Thymus (tissue), 11 donors: ENCODE measurements at regions not wholly inside any gene's neighbourhood (a gene's known extent, or its start where the extent isn't known, plus 50 kb on each side); places are given as distances from the start of the nearest gene placed in this dataset.

Experiments used
- DNase-seq, 9 donors: peaks; one replicate each; pipeline ENCODE4 v3.0.0-alpha.2; 2013; ENCODE audit warnings: low spot score in 9 of 9, low read depth in 6 of 9, missing footprints in 1 of 9
- H3K27ac ChIP-seq, 2 donors: one replicate each; pipeline ENCODE4 v1.5.1; 2013; ENCODE audit warnings: control low read depth in 1 of 2, low read depth in 1 of 2, low read length in 1 of 2, mild to moderate bottlenecking in 1 of 2, moderate library complexity in 1 of 2
- H3K27me3 ChIP-seq, 2 donors: one replicate each; pipeline ENCODE4 v1.5.1; 2013; ENCODE audit warnings: low read length in 1 of 2; ENCODE audit not compliant: control insufficient read depth in 2 of 2, insufficient read depth in 1 of 2
- H3K36me3 ChIP-seq, 2 donors: one replicate each; pipeline ENCODE4 v1.5.1; 2013; ENCODE audit warnings: low read length in 1 of 2, mild to moderate bottlenecking in 1 of 2, moderate library complexity in 1 of 2; ENCODE audit not compliant: control insufficient read depth in 2 of 2, insufficient read depth in 2 of 2
- H3K4me1 ChIP-seq, 2 donors: one replicate each; pipeline ENCODE4 v1.5.1; 2013; ENCODE audit warnings: low read length in 2 of 2; ENCODE audit not compliant: control insufficient read depth in 2 of 2, insufficient read depth in 2 of 2
- H3K4me3 ChIP-seq, 2 donors: one replicate each; pipeline ENCODE4 v1.5.1; 2013; ENCODE audit warnings: low read length in 2 of 2, control low read depth in 1 of 2, mild to moderate bottlenecking in 1 of 2
- H3K9me3 ChIP-seq, 2 donors: one replicate each; pipeline ENCODE4 v1.5.1; 2013; ENCODE audit warnings: low read length in 1 of 2, mild to moderate bottlenecking in 1 of 2; ENCODE audit not compliant: control insufficient read depth in 2 of 2, insufficient read depth in 1 of 2
- WGBS: extraction: QIAGEN DNeasy Blood & Tissue Kit; methylation state at CpG from one replicate; pipeline ENCODE4 v1.1.7; 2013; 5-methylcytosine and 5-hydroxymethylcytosine counted together
- donor health status: healthy.

DNA sequence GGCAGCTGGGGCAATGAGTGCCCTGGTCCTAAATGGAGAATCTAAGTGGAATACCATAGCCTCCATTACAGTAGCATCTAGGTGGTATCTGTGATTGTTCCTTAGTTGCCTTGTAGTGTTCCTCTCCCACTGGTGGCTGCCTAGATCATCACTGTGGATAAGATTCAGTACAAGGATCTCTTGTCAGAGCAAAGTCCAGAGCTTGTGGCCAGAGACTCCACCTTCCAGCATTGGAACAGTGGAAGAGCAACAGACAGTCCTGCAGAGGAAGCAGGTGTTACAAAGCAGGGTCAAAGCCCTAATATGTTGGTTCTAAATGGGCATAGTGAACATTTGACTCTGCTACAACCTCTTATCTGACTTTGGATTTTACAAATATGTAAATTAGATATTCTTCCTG lies 194.1 kb upstream of the GRIK2 start:
- no peak for DNase-seq
- Histone ChIP-seq H3K4me1 (no peaks in the 10 kb centered on the region), H3K4me3 (no peak overlapping the region), H3K9me3 (no peaks in the 10 kb centered on the region), H3K27ac (no peak overlapping the region), H3K36me3 (no peaks in the 10 kb centered on the region), H3K27me3 (no peaks in the 10 kb centered on the region)

DNA sequence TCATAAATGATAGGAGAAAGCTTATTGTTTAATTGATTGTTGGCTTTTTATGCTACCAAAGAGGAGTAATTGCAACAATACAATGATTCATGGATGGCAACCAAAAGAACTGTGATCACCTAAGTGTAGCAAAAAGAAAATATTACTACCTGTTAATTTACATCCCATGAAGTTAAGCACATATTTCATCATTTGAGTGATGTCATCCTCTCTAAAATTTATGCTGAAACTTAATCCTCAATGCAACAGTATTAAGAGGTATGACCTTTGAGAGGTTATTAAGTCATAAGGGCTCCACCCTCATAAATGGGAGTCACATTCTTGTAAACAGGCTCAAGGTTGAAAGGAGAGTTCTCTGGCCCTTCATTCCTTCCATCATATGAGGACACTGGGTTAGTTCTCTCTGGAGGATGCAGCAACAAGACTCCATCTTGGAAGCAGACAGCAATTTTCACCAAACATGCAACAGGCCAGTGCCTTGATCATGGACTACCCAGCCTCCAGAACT lies 190.6 kb upstream of the GRIK2 start:
- Histone ChIP-seq H3K27me3 (no peaks in the 10 kb centered on the region), H3K27ac (no peak overlapping the region), H3K4me3 (no peak overlapping the region), H3K4me1 (no peaks in the 10 kb centered on the region), H3K9me3 (no peaks in the 10 kb centered on the region), H3K36me3 (no peaks in the 10 kb centered on the region)
- DNase-seq = no peak

DNA sequence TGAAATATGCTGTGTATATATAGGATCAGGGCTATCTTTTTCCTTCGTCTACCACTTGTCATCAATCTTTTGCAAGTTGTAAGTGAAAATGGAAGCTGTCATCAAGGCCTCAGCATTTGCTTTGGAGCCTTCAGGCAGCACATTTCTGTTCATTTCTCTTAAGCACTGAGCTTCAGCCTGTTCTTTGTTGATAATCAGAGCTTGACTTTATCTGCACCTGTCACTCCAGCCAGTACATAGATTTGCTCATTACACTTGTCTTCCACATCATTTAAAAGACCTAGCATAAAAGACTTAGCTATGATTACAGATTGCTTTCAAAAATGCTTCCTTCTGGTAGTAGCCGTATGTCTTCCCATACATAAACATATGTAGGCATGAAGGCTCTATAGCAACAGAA lies 189.8 kb upstream of the GRIK2 start:
- H3K27me3 ChIP-seq = no peaks in the 10 kb centered on the region
- no peak overlapping the region for H3K27ac ChIP-seq
- H3K4me3 ChIP-seq = no peak overlapping the region
- no peaks in the 10 kb centered on the region for H3K36me3 ChIP-seq
- no peak for DNase-seq
- whole genome bisulfite sequencing = 88% methylated on average over 2 of the region's 2 CpGs
- H3K9me3 ChIP-seq = no peaks in the 10 kb centered on the region
- H3K4me1 ChIP-seq = no peaks in the 10 kb centered on the region

DNA sequence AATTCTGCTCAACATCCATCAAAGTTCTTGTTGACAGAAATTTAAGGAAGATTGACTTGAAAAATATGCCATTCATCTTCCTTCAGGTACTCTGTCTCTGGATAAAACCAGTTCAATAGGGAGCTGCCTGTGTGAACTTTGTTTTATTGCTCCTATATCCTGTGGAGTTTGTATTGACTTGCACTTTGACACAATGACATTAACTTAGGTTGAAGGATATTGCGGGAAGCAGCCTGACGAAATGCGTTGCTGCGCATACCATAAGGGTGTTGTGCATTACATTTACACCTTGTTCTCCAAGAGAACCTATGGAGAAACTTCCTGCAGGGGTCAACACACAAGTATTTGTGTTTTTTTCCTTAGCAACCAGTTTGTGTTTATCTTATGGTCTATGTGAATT lies 185.4 kb upstream of the GRIK2 start:
- no peaks in the 10 kb centered on the region for H3K9me3 ChIP-seq
- DNase-seq = no peak
- no peak overlapping the region for H3K27ac ChIP-seq
- H3K4me3 ChIP-seq = no peak overlapping the region
- WGBS = 47% methylated on average over 4 of the region's 4 CpGs
- no peaks in the 10 kb centered on the region for H3K27me3 ChIP-seq
- no peaks in the 10 kb centered on the region for H3K4me1 ChIP-seq
- no peaks in the 10 kb centered on the region for H3K36me3 ChIP-seq

DNA sequence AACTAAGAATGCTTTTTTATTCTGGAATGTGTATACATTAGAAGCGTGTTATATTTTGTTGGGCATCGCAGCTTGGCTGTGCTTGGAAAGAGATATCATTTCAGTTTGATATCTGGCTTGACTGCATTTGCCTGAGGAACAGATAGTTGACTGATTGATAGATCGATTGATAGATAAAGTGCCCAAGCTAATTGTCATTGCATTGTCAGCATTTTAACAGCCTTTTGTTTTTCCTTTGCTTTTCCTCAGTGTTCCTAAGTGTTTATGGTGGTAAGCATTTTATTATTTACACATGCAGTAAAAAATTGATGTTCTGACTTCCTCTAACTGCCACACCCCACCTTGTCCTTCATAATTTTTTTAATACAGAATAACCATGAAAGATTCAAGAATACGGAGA lies 180.9 kb upstream of the GRIK2 start:
- Histone ChIP-seq H3K27me3 (no peaks in the 10 kb centered on the region), H3K9me3 (no peaks in the 10 kb centered on the region), H3K36me3 (no peaks in the 10 kb centered on the region), H3K4me3 (no peak overlapping the region), H3K27ac (no peak overlapping the region), H3K4me1 (no peaks in the 10 kb centered on the region)
- DNase-seq = no peak
- whole genome bisulfite sequencing = 94% methylated on average over 4 of the region's 4 CpGs

DNA sequence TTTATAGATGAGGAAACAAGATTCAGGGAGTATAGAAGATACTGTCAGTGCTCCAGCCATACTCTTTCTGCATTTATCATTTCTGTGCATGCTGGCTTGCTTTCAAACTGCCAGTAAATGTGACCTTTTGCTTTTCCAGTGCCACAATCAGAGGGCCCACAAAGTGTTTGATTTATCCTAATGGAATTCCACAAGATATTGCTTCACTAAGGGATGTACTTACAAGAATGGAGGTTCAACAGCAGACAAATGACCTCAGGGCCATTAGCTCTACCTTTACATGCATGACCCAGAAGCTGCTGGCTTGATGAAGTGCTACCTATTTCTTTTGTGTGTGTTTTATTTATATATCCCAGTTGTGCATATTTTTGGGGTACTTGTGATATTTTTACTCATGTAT lies 171.5 kb upstream of the GRIK2 start:
- Histone ChIP-seq H3K36me3 (no peaks in the 10 kb centered on the region), H3K4me3 (no peak overlapping the region), H3K27ac (no peak overlapping the region), H3K9me3 (peaks cover 0 to 5% of the 10 kb centered on the region in 2 donors), H3K27me3 (no peaks in the 10 kb centered on the region), H3K4me1 (no peaks in the 10 kb centered on the region)
- DNase-seq = no peak

DNA sequence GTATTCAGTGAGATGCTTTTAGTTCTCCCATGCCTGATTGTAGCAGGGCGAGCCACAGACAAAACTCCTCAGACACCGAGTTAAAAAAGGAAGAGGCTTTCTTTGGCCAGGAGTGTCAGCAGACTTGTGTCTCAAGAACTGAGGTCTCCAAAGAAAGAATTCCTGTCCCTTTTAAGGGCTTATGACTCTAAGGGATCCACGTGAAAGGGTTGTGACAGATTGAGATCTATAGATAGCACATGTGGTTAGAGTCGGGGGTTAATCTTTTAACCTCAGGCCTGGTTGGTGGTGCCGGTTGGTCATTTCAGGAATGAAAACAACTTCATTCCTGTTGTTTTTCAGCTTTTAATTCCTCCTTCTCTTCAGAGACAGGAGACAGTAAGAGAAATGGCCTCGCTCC lies 168.8 kb upstream of the GRIK2 start:
- H3K36me3 ChIP-seq = no peaks in the 10 kb centered on the region
- no peak for DNase-seq
- no peaks in the 10 kb centered on the region for H3K4me1 ChIP-seq
- H3K27ac ChIP-seq = no peak overlapping the region
- WGBS = 91% methylated on average over 6 of the region's 6 CpGs
- peaks cover 0 to 9% of the 10 kb centered on the region in 2 donors for H3K9me3 ChIP-seq
- no peak overlapping the region for H3K4me3 ChIP-seq
- no peaks in the 10 kb centered on the region for H3K27me3 ChIP-seq

DNA sequence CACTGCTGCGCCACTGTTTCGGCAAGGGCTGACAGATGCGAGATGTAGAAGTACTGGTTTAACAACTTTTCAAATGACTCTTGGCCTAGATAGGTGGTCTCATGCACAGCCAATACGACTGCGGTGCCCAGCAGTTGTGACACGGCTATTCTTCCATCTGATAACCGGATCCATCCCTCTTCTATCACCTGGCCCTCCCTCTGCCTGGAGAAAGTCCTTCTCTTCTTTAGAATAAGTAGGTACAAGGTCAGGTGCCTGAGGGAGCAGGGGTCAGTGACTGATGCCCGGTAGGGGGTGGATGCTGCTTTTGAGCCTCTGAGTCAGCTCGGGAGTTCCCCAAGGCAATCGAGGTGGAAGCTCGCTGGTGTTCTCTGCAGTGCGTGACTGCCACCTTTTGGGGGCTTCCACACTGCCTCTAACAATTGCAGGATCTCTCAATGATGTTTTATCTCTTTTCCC lies 166.8 kb upstream of the GRIK2 start:
- Histone ChIP-seq H3K4me3 (no peak overlapping the region), H3K4me1 (no peaks in the 10 kb centered on the region), H3K36me3 (no peaks in the 10 kb centered on the region), H3K27ac (no peak overlapping the region), H3K27me3 (no peaks in the 10 kb centered on the region), H3K9me3 (peaks cover 0 to 15% of the 10 kb centered on the region in 2 donors)
- WGBS = 64% methylated on average over 12 of the region's 12 CpGs
- no peak for DNase-seq

DNA sequence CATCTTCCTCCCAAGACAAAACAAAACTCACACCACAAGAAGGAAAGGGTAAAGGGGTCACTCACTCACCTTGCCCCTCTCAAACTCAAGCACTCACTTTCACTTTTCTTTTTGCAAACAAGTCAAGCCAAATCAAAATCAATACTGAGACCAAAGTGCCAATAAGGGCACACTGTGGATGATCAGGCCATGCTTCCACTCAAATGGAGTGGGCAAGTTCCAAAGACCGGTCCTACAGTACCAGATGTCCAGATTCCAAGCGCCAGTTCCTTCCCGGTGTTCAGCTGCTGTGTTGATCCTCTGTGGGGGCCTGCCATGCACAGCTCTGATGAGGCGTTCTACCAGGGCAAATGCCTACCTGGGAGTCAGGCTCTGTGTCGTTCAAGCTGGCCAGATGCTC lies 162.6 kb upstream of the GRIK2 start:
- Histone ChIP-seq H3K4me3 (no peak overlapping the region), H3K27me3 (no peaks in the 10 kb centered on the region), H3K27ac (no peak overlapping the region), H3K36me3 (no peaks in the 10 kb centered on the region), H3K4me1 (no peaks in the 10 kb centered on the region), H3K9me3 (peaks cover 0 to 15% of the 10 kb centered on the region in 2 donors)
- no peak for DNase-seq
- 95% methylated on average over 5 of the region's 5 CpGs for WGBS
